ENCODE measurements at regions not wholly inside any gene's neighbourhood (a gene's known extent, or its start where the extent isn't known, plus 50 kb on each side); places are given as distances from the start of the nearest gene placed in this dataset.
"Not testable (repeated sequence)": the region's sequence is repeated elsewhere in the genome, so short reads cannot be mapped to it uniquely, and the experiment has no call there.

DNA sequence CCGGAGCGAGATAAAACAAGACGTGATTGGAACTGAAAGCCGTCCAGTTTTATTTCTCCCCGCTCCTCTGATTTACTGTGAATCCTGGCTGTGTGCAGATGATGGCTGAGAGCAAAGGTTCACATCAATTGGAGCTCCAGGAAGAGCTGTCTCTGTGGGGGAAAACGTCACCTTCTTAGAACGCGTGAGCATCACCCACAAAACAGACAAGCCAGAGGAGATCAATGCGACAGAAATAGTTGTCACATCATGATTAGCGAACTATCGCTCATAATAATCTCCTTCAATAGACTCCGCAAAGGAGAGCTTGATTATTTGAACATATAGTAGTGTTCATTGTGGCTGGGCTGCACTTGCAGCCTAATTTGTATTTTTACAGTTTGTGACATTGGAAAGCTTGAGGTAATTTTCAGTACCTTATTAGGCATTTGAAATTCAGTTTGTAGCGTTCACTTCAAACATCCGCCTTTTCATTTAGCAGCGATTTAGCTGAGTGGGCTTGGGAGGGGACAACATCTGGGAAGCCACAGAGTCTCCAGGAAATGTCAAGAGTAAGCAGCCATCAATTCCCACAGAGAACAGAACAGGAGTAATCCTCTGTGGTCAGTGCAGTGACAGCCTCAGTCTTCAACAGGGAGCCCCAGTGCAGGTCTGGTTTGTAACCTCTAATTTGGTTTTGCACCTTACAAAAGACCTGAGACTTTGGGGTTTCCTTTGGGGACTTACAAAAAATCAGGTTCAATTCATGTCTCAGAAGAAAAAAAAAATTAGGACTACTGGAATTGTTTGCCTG, 276.8 kb upstream of the PFKP start:
- DNase-seq (ENCODE audit: low read depth): no peak

DNA sequence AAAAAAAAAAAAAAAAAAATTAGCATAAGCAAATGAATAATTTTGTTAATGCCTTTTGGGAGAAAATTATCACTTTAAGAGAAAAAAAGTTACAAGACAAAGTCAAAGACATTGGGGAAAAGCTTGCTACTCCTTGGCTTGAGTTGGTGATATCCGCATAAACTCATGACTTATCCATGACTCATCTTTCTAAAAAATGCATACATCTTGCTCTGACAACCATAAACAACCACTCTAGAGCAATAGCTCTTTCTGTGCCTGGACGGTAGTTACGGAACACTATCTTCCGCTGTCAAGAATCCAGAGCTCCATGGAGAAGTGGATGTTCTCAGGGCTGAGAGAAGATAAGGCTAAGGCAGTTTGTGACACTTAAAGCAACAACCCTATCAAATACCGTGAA, 281.1 kb upstream of the PFKP start:
- DNase-seq (ENCODE audit: low read depth): no peak

GRCh38 chr10:2784766-2785165, 282.6 kb upstream of the PFKP start:
- DNase-seq (ENCODE audit: low read depth): no peak

GRCh38 chr10:2782950-2783349, 284.4 kb upstream of the PFKP start:
- DNase-seq (ENCODE audit: low read depth): no peak

- no peak for DNase-seq (ENCODE audit: low read depth)
Observed at GRCh38 chr10:2782265-2782664, 285.1 kb upstream of the PFKP start.

- no peak for DNase-seq (ENCODE audit: low read depth)
Observed at GRCh38 chr10:2777666-2778355, 289.5 kb upstream of the PFKP start.

DNA sequence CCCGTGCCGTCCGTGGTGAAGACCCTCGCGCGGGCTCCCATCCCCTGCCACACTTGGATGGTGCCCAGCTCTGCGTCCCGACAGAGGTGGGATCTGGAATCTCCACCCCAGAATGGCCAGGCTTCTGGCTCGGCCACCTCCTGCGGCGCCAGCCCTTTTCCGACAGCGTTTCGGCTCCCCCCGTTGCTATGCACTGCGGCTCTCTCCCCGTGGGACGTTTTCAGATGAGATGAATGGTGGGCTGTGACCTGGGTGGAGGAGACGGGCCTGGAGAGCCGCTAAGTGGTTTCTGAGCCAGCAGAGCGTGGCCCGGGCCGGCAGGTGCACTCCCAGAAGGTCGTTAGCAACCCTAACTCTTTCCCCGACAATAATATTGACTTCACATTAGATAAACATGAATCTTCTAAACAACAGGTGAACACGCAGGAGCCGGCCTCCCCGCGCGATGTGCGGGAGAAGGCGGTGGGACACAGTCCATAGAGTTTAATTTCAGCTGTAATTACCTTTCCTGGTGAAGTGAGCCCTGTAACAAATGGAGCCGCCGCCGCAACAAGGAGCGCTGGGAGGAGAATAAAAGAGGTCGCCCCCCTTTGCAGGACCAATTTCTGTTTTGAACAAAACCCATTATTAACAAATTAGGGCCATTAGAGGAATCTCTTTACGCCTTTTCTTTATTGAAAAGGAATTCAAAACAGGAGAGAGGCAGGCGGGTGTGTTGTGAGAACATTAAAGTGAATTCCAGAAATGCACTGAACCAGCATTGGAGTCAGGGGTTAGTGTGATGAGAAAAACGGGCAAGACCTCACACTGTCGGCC, 294.3 kb upstream of the PFKP start:
- DNase-seq (ENCODE audit: low read depth): no peak

GRCh38 chr10:2772135-2772534, 295.2 kb upstream of the PFKP start:
- DNase-seq (ENCODE audit: low read depth): no peak

GRCh38 chr10:2767293-2767692, 300.1 kb upstream of the PFKP start:
- not testable (repeated sequence) for DNase-seq (ENCODE audit: low read depth)

DNA sequence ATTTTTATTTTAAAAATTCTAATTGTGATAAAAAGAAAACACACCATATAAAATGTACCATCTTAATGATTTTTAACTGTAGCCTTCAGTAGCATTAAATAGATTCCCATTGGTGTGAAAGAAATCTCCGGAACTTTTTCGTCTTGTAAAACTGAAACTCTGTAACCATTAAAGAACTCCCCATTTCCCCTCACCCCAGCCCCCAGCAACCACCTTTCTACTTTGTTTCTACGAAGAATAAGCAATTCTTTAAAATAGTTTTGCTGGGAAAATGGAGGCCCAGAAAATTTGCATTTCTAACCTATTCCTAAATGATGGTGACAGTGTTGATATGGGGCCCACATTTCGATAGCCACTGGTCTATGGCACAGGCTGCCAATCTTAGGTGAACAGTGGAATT, 305.4 kb upstream of the PFKP start:
- DNase-seq (ENCODE audit: low read depth): no peak

GRCh38 chr10:2761311-2761710, 306.0 kb upstream of the PFKP start:
- no peak for DNase-seq (ENCODE audit: low read depth)

DNA sequence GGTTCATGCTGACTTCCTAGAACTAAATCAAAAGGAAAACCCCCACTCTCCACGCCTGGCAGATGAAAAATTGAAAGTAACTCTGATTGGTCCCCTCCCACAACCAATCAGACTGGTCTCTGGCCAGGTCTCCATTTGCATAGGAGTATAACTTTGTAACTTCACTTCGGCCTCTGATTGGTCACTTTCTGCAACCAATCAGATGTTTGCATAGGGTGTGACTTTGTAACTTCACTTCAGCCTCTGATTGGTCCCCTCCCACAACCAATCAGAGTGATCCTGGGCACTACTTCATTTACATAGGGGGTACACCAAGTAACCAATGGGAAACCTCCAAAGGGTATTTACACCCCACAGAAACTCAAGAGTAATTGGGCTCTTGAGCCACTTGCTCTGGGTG, 306.6 kb upstream of the PFKP start:
- no peak for DNase-seq (ENCODE audit: low read depth)

DNA sequence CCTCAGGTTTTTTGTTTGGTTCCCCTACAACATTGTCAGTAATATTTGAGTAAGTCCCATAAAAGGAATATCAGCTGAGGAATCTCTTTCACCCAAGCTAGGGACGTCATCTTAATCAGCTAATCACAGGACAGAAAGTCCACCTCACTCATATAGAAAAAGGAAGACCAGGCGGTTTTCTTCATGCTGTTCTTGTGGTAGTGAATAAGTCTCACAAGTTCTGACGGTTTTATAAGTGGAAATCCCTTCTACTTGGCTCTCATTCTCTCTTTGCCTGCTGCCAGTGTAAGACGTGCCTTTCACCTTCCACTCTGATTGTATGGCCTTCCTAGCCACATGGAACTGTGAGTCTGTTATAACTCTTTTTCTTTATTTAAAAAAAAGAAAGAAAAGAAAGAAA, 308.1 kb upstream of the PFKP start:
- DNase-seq (ENCODE audit: low read depth): no peak

GRCh38 chr10:2754943-2755342, 312.4 kb upstream of the PFKP start:
- no peak for DNase-seq (ENCODE audit: low read depth)

- no peak for DNase-seq (ENCODE audit: low read depth)
Observed at GRCh38 chr10:2748287-2748686, 319.1 kb upstream of the PFKP start.

GRCh38 chr10:2746638-2747037, 320.7 kb upstream of the PFKP start:
- no peak for DNase-seq (ENCODE audit: low read depth)

GRCh38 chr10:2745666-2746065, 321.7 kb upstream of the PFKP start:
- no peak for DNase-seq (ENCODE audit: low read depth)

DNA sequence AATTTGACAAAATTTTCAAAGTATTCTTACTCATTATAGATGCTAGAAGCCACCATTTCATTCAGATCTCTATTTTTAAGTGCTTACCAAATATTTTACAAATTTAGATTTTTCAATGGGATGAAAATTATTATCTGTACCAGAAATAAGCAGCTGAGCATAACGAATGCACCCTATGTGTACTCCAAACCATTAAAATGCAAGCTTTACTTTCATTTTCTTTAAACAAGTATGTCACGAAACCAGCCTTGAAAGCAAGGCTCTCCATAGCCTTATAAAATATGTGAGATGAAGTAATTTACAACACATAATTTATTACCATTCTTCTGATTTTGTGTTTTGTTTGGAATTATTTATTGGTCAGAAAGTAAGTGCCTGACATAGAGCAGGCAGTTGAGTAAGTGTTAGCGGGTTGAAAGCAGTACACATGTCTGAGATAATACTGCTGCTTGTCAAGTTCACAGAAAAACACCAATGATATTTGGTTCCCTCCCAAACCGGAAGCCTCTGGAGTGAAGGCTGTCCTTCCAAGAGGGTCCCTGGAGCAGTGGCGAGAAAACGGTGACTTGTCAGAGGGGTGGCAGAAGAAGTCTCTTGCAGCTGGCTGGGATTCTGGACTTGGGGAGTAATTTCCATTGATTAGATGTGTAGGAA, 322.7 kb upstream of the PFKP start:
- no peak for DNase-seq (ENCODE audit: low read depth)

DNA sequence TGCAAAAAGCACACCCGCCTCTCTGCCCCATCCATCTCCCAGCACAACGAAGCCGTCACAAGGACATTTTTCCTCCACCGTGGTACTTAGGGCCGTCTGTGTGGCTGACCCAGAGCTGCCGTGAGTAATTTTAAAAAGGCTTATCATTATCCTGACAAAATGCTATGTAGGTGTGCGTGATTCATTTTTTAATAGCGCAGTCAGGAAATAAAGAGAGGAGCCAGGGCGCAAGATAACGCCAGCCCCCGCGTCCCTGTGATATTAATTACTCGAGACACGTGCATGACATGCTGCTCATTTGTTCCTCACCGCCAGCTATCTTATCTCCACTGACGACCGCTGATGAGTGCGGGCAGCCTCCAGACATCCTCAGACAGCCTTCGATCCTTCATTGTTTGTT, 332.7 kb upstream of the PFKP start:
- no peak for DNase-seq (ENCODE audit: low read depth)

DNA sequence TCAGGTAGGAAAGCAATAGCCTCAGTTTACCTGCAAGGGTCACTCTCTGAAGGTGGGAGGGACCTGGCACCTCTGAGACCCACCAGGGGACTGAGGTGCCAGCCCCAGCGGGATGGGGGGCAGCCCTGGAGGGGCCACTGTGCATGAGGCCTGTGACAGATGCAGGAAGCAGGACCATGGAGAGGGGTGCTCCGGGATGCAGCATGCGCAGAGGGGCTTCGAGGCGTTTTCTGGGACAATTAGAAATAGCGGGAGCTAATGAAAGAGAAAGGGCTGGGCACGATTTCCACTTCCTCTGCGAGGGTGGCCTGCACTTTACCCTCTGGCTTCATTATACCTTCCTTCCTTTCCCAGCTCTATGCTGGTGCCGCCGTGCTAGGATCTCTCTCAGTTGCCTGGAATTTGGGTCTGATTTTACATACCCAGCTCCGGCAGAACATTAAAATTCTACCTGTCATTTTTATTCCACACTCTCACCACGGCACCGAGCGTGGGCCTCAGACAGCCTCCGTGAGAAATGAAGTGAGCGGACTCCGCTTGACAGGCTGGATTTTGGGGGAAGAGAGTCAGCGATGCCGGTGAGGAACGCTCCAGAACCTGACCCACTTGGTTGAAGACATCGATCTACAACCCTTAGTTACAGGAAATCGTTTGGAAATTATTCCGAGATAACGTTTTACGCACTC, 333.9 kb upstream of the PFKP start:
- no peak for DNase-seq (ENCODE audit: low read depth)

DNA sequence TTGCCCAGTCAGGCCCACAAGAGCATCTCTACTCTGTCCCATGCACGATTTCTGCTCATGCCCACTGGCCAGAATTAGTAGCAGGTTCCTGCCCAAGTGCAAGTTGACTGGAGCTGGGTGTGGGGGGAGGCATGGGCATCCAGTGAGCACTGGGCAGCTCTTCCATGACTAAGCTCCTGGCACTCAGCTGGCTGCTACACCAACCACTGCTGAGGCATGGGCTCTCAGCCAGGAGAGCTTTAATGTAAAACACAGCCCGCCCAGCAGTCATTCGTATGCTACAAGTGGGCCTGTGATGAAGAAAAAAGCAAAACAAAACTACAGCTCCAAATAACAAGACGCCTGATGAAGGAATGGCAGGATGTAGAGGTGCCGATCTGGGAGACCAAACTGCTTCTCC, 335.4 kb upstream of the PFKP start:
- no peak for DNase-seq (ENCODE audit: low read depth)

- DNase-seq (ENCODE audit: low read depth): no peak
Observed at GRCh38 chr10:2729197-2729596, 338.2 kb upstream of the PFKP start.

Data from stimulated activated CD8-positive, alpha-beta memory T cell treated with anti-CD3 and anti-CD28 coated beads, Interleukin-15, amount 100 ng/mL, for 24 hours (primary cell).